Caco-2 (cell line): ENCODE measurements at regions not wholly inside any gene's neighbourhood (a gene's known extent, or its start where the extent isn't known, plus 50 kb on each side); places are given as distances from the start of the nearest gene placed in this dataset.

Experiments
- BruUV-seq: library from RNA; stranded (reverse); fragments of 400-500 nt; replicated peaks from 2 replicates; lab custom pipeline; 2021; lab: Mats Ljungman, UMichigan
- CTCF ChIA-PET: fragments of 300-600 bp; sonication (Branson Sonifier 250); formaldehyde crosslinking; loops from one replicate; lab custom pipeline; 2022; ENCODE audit warnings: antibody characterized with exemption; lab: Charles Lee
- POLR2A ChIA-PET: fragments of 300-600 bp; sonication (Branson Sonifier 250); formaldehyde crosslinking; loops from one replicate; lab custom pipeline; 2022; ENCODE audit warnings: antibody characterized with exemption; lab: Charles Lee
- DNase-seq, 2 experiments: peaks; one replicate each; pipeline versions ENCODE4 v3.0.0 to v3.0.0-alpha.2; 2020 to 2022
- H3K27me3 ChIP-seq: replicated peaks from 2 replicates; pipeline ENCODE4 v1.6.0; 2011; ENCODE audit warnings: low read length; ENCODE audit not compliant: control insufficient read depth, insufficient read depth
- H3K36me3 ChIP-seq: 2 replicates; pipeline ENCODE4 v1.5.1; 2011; ENCODE audit warnings: low read length; ENCODE audit not compliant: control insufficient read depth, insufficient read depth
- H3K4me1 ChIP-seq: fragments of 250-450 bp; sonication (Bioruptor Pico); 2 replicates; pipeline ENCODE4 v1.5.1; 2020; ENCODE audit warnings: mild to moderate bottlenecking
- H3K4me3 ChIP-seq: 2 replicates; pipeline ENCODE4 v1.5.1; 2011; ENCODE audit warnings: low read depth, mild to moderate bottlenecking, control low read depth, low read length
- H3K9me3 ChIP-seq: fragments of 250-450 bp; sonication (Bioruptor Pico); 2 replicates; pipeline ENCODE4 v1.5.1; 2020; ENCODE audit warnings: mild to moderate bottlenecking, moderate library complexity
- H3K27ac Mint-ChIP-seq: one replicate; pipeline ENCODE4 v1.8.0; 2022; ENCODE audit warnings: mixed read lengths; ENCODE audit not compliant: unreplicated experiment
- H3K27me3 Mint-ChIP-seq: one replicate; pipeline ENCODE4 v1.8.0; 2022; ENCODE audit warnings: mixed read lengths; ENCODE audit not compliant: insufficient read depth, unreplicated experiment
- H3K36me3 Mint-ChIP-seq: one replicate; pipeline ENCODE4 v1.8.0; 2022; ENCODE audit warnings: mild to moderate bottlenecking, mixed read lengths; ENCODE audit not compliant: insufficient read depth, unreplicated experiment
- H3K4me1 Mint-ChIP-seq: one replicate; pipeline ENCODE4 v1.8.0; 2022; ENCODE audit warnings: low read depth, mixed read lengths; ENCODE audit not compliant: unreplicated experiment
- H3K4me3 Mint-ChIP-seq: one replicate; pipeline ENCODE4 v1.8.0; 2022; ENCODE audit warnings: mild to moderate bottlenecking, moderate library complexity, mixed read lengths; ENCODE audit not compliant: unreplicated experiment
- H3K9me3 Mint-ChIP-seq: one replicate; pipeline ENCODE4 v1.8.0; 2022; ENCODE audit warnings: mixed read lengths; ENCODE audit not compliant: unreplicated experiment
- CTCF ChIP-seq, 2 experiments: fragments of 200-600 bp in 1 of 2; IDR thresholded peaks; 1 replicate in 1 of 2; 2 replicates in 1 of 2; pipeline versions ENCODE4 v1.5.1 to v1.8.0; 2011 to 2022; ENCODE audit warnings: antibody characterized with exemption in 1 of 2, control low read depth in 1 of 2, inconsistent platforms in 1 of 2, low read depth in 1 of 2, low read length in 1 of 2, mild to moderate bottlenecking in 1 of 2, moderate library complexity in 1 of 2; ENCODE audit not compliant: insufficient read depth in 1 of 2, severe bottlenecking in 1 of 2, unreplicated experiment in 1 of 2
- intact Hi-C: fragments of 100-400 bp; cut with micrococcal nuclease; formaldehyde crosslinking; loops from one replicate; pipeline ENCODE4 v1.10.0; 2022; ENCODE audit not compliant: unreplicated experiment

- Mint-ChIP-seq H3K27ac (no peak overlapping the region), H3K4me3 (no peak overlapping the region), H3K36me3 (no peaks in the 10 kb centered on the region), H3K4me1 (no peaks in the 10 kb centered on the region), H3K9me3 (no peaks in the 10 kb centered on the region), H3K27me3 (no peaks in the 10 kb centered on the region)
- no TSS peak for BruUV-seq
- TF ChIP-seq CTCF (IDR thresholded peaks at IDR 0.05; ENCODE audit: insufficient read depth in 1 of 2, low read depth in 1 of 2, low read length in 1 of 2, severe bottlenecking in 1 of 2, unreplicated experiment in 1 of 2), result no peak
- intact Hi-C loops, result no loop called here
- no peaks in the 10 kb centered on the region for H3K9me3 ChIP-seq
- H3K4me1 ChIP-seq, result no peaks in the 10 kb centered on the region
- no peak for DNase-seq
- no peak overlapping the region for H3K4me3 ChIP-seq
- no peaks in the 10 kb centered on the region for H3K27me3 ChIP-seq
- ChIA-PET CTCF (no interaction called here), POLR2A (no interaction called here)
- H3K36me3 ChIP-seq, result no peaks in the 10 kb centered on the region
These were observed 187.5 kb downstream of the ICE1 start for GRCh38 chr5:5609935-5610334.

DNA sequence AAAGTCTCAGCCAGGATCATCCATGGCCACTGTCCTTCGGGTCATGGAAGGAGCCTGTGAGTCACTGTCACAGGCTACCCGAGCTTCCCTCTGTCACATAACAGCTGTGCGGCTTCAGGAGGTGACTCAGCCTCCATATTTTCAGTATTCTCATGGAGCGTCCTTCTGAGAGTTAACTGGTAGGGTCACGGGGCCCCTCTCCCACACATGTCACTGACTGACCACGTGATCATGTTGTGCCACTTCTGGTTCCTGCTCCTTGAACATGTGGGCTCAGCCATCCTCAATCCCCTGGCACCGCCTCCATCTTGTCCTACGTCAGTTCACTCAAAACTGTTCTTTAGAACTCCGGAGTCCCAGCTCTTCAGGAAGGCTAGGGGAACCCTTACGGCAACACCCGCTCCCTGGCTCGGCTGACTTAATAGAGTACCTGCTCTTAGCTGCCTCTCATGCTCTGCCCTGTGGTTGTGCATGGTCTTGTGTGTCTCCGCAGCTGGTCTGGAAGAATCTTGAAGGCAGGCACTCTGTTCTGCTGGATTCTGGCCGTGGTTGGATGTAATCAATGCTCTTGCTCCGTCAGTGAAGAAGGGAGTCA is 182.8 kb downstream of the ICE1 start:
- peaks cover 16% of the 10 kb centered on the region for H3K9me3 Mint-ChIP-seq
- TF ChIP-seq CTCF (IDR thresholded peaks at IDR 0.05; ENCODE audit: insufficient read depth in 1 of 2, low read depth in 1 of 2, low read length in 1 of 2, severe bottlenecking in 1 of 2, unreplicated experiment in 1 of 2), result no peak
- BruUV-seq, result no TSS peak

GRCh38 chr5:5602554-5602953 is 180.1 kb downstream of the ICE1 start:
- Mint-ChIP-seq H3K27me3 (no peaks in the 10 kb centered on the region), H3K4me1 (no peaks in the 10 kb centered on the region), H3K36me3 (no peaks in the 10 kb centered on the region), H3K4me3 (no peak overlapping the region), H3K27ac (no peak overlapping the region), H3K9me3 (peaks cover 20% of the 10 kb centered on the region)
- DNase-seq, result no peak
- TF ChIP-seq CTCF (IDR thresholded peaks at IDR 0.05; ENCODE audit: insufficient read depth in 1 of 2, low read depth in 1 of 2, low read length in 1 of 2, severe bottlenecking in 1 of 2, unreplicated experiment in 1 of 2), result no peak
- no peaks in the 10 kb centered on the region for H3K9me3 ChIP-seq
- H3K36me3 ChIP-seq, result no peaks in the 10 kb centered on the region
- ChIA-PET POLR2A (no interaction called here), CTCF (no interaction called here)
- no peaks in the 10 kb centered on the region for H3K27me3 ChIP-seq
- BruUV-seq, result no TSS peak
- intact Hi-C loops, result no loop called here
- no peak overlapping the region for H3K4me3 ChIP-seq
- H3K4me1 ChIP-seq, result no peaks in the 10 kb centered on the region

More for the DNA sequence above, 182.8 kb downstream of the ICE1 start:
- no peaks in the 10 kb centered on the region for H3K9me3 ChIP-seq
- Mint-ChIP-seq H3K4me3 (no peak overlapping the region), H3K36me3 (no peaks in the 10 kb centered on the region), H3K27ac (no peak overlapping the region), H3K4me1 (no peaks in the 10 kb centered on the region), H3K27me3 (no peaks in the 10 kb centered on the region)
- POLR2A ChIA-PET, result no interaction called here
- H3K4me1 ChIP-seq, result no peaks in the 10 kb centered on the region
- intact Hi-C loops, result no loop called here
- H3K4me3 ChIP-seq, result no peak overlapping the region
- H3K36me3 ChIP-seq, result no peaks in the 10 kb centered on the region
- CTCF ChIA-PET, result no interaction called here
- H3K27me3 ChIP-seq, result no peaks in the 10 kb centered on the region
- no peak for DNase-seq
